A172 (cell line): ENCODE measurements at regions not wholly inside any gene's neighbourhood (a gene's known extent, or its start where the extent isn't known, plus 50 kb on each side); places are given as distances from the start of the nearest gene placed in this dataset.
A peak's percentile ranks its signal among the peaks of the same experiment; 100 is the strongest.
"Not testable (repeated sequence)": the region's sequence is repeated elsewhere in the genome, so short reads cannot be mapped to it uniquely, and the experiment has no call there.

ENCODE experiments used
- DNase-seq: peaks from one replicate; pipeline ENCODE4 v3.0.0-alpha.2; 2015; ENCODE audit warnings: low spot score

GRCh38 chr11:13169709-13170108 is 107.9 kb upstream of the BMAL1 start:
- peak; percentile 85 for DNase-seq

GRCh38 chr11:13174090-13174489 is 103.5 kb upstream of the BMAL1 start:
- DNase-seq = no peak

- DNase-seq = peak; percentile 46
These were observed 94.3 kb upstream of the BMAL1 start for GRCh38 chr11:13183094-13183825.

- DNase-seq = no peak
These were observed 93.8 kb upstream of the BMAL1 start for GRCh38 chr11:13183826-13184196.

- DNase-seq = no peak
These were observed 93.2 kb upstream of the BMAL1 start for GRCh38 chr11:13184295-13184794.

- no peak for DNase-seq
These were observed 89.4 kb upstream of the BMAL1 start for GRCh38 chr11:13188179-13188578.

GRCh38 chr11:13189561-13190426 is 87.8 kb upstream of the BMAL1 start:
- DNase-seq = no peak

- DNase-seq = no peak
These were observed 84.0 kb upstream of the BMAL1 start for GRCh38 chr11:13193613-13194012.

- not testable (repeated sequence) for DNase-seq
These were observed 80.2 kb upstream of the BMAL1 start for GRCh38 chr11:13197374-13197773.

- no peak for DNase-seq
These were observed 72.1 kb upstream of the BMAL1 start for GRCh38 chr11:13205486-13205885.

- no peak for DNase-seq
These were observed 71.4 kb upstream of the BMAL1 start for GRCh38 chr11:13206086-13206640.

- DNase-seq = no peak
These were observed 70.3 kb upstream of the BMAL1 start for GRCh38 chr11:13207270-13207664.

- peak; percentile 82 for DNase-seq
These were observed 69.7 kb upstream of the BMAL1 start for GRCh38 chr11:13207665-13208594.

- no peak for DNase-seq
These were observed 68.7 kb upstream of the BMAL1 start for GRCh38 chr11:13208921-13209320.

- no peak for DNase-seq
These were observed 68.2 kb upstream of the BMAL1 start for GRCh38 chr11:13209379-13209778.

- DNase-seq = peak; percentile 87
These were observed 67.2 kb upstream of the BMAL1 start for GRCh38 chr11:13210424-13210823.

- no peak for DNase-seq
These were observed 63.3 kb upstream of the BMAL1 start for GRCh38 chr11:13214276-13214675.

- peak; percentile 93 for DNase-seq
These were observed 62.4 kb upstream of the BMAL1 start for GRCh38 chr11:13215149-13215548.

- peak; percentile 99 for DNase-seq
These were observed 61.4 kb upstream of the BMAL1 start for GRCh38 chr11:13216019-13216710.

GRCh38 chr11:13216711-13217075 is 60.9 kb upstream of the BMAL1 start:
- no peak for DNase-seq

GRCh38 chr11:13218685-13219084 is 58.9 kb upstream of the BMAL1 start:
- DNase-seq = not testable (repeated sequence)
